OCI-LY7 (cell line): ENCODE measurements at regions not wholly inside any gene's neighbourhood (a gene's known extent, or its start where the extent isn't known, plus 50 kb on each side); places are given as distances from the start of the nearest gene placed in this dataset.

Experiments used
- BruUV-seq: library from RNA; stranded (reverse); fragments of 400-500 nt; replicated peaks from 2 replicates; lab custom pipeline; 2021; lab: Mats Ljungman, UMichigan
- CTCF ChIA-PET: fragments of 300-600 bp; sonication (Branson Sonifier 250); formaldehyde crosslinking; loops from one replicate; lab custom pipeline; 2022; ENCODE audit warnings: antibody characterized with exemption; ENCODE audit not compliant: unreplicated experiment; lab: Charles Lee
- POLR2A ChIA-PET: fragments of 300-600 bp; sonication (Branson Sonifier 250); formaldehyde crosslinking; loops from one replicate; lab custom pipeline; 2022; ENCODE audit warnings: antibody characterized with exemption; lab: Charles Lee
- DNase-seq: peaks from one replicate; pipeline ENCODE4 v3.0.0-alpha.2; 2015; ENCODE audit warnings: low spot score
- H2AFZ ChIP-seq: fragments of 200-600 bp; sonication (generic), shearing (Covaris generic); 2 replicates; pipeline ENCODE4 v1.6.1; 2014; ENCODE audit warnings: mild to moderate bottlenecking, antibody characterized with exemption, low read length, moderate library complexity
- H3K27ac ChIP-seq: fragments of 200-600 bp; sonication (generic); 2 replicates; pipeline ENCODE4 v1.5.1; 2014; ENCODE audit warnings: mixed run types, low read depth, mild to moderate bottlenecking, moderate library complexity, low read length, inconsistent platforms; ENCODE audit not compliant: poor library complexity, severe bottlenecking
- H3K36me3 ChIP-seq: fragments of 200-600 bp; sonication (generic); 2 replicates; pipeline ENCODE4 v1.6.1; 2014; ENCODE audit warnings: mild to moderate bottlenecking, antibody characterized with exemption, low read length, moderate library complexity, mixed read lengths; ENCODE audit not compliant: insufficient read depth
- H3K4me1 ChIP-seq: fragments of 200-600 bp; sonication (generic); 2 replicates; pipeline ENCODE4 v1.5.1; 2014; ENCODE audit warnings: mild to moderate bottlenecking, low read length; ENCODE audit not compliant: insufficient read depth, poor library complexity, severe bottlenecking
- H3K4me2 ChIP-seq: fragments of 200-600 bp; sonication (generic); 2 replicates; pipeline ENCODE4 v1.6.1; 2014; ENCODE audit warnings: mild to moderate bottlenecking, low read length
- H3K4me3 ChIP-seq: fragments of 200-600 bp; sonication (generic); 2 replicates; pipeline ENCODE4 v1.5.1; 2014; ENCODE audit warnings: mild to moderate bottlenecking, low read depth, low read length; ENCODE audit not compliant: poor library complexity, severe bottlenecking
- H3K79me2 ChIP-seq: fragments of 200-600 bp; sonication (generic); 2 replicates; pipeline ENCODE4 v1.6.1; 2016; ENCODE audit warnings: low read depth, mild to moderate bottlenecking, low read length, moderate library complexity, mixed read lengths; ENCODE audit not compliant: insufficient read depth
- H3K9me2 ChIP-seq: fragments of 200-600 bp; sonication (generic); 2 replicates; pipeline ENCODE4 v1.6.1; 2016; ENCODE audit warnings: mild to moderate bottlenecking, low read length, mixed read lengths; ENCODE audit not compliant: insufficient read depth
- H3K9me3 ChIP-seq: fragments of 200-600 bp; sonication (generic); 2 replicates; pipeline ENCODE4 v1.6.1; 2014; ENCODE audit warnings: mild to moderate bottlenecking, mixed run types, low read length, mixed read lengths
- H4K20me1 ChIP-seq: fragments of 200-600 bp; sonication (generic); 2 replicates; pipeline ENCODE4 v1.6.1; 2014; ENCODE audit warnings: mild to moderate bottlenecking, antibody characterized with exemption, low read length, moderate library complexity, mixed read lengths; ENCODE audit not compliant: insufficient read depth
- CTCF ChIP-seq: fragments of 200-600 bp; sonication (generic); conservative IDR thresholded peaks from 2 replicates; pipeline ENCODE4 v1.5.1; 2014; ENCODE audit warnings: mild to moderate bottlenecking, antibody characterized with exemption, low read length, moderate library complexity, mixed read lengths
- EZH2phosphoT487 ChIP-seq: fragments of 200-600 bp; sonication (generic); IDR thresholded peaks from 2 replicates; pipeline ENCODE4 v1.6.1; 2018; ENCODE audit warnings: low read depth, borderline replicate concordance, mild to moderate bottlenecking, mixed run types, antibody characterized with exemption, low read length, moderate library complexity, mixed read lengths
- intact Hi-C: fragments of 100-400 bp; cut with micrococcal nuclease; formaldehyde crosslinking; loops from one replicate; pipeline ENCODE4 v1.10.0; 2022; ENCODE audit not compliant: unreplicated experiment

GRCh38 chr4:17320046-17320445 lies 191.8 kb downstream of the QDPR start:
- TF ChIP-seq CTCF = no peak
- TF ChIP-seq EZH2phosphoT487 = no peak
- H3K9me3 ChIP-seq = no peaks in the 10 kb centered on the region; the same call in 1 of the 2 replicates
- no peak for DNase-seq
- H4K20me1 ChIP-seq = no peaks in the 10 kb centered on the region
- intact Hi-C loops = loop anchor here (5.0 kb wide), 1 partner anchor 1028 kb away; no protein-coding TSS in a partner anchor
- peaks cover 8% of the 10 kb centered on the region for H3K4me1 ChIP-seq
- no peak overlapping the region for H2AFZ ChIP-seq
- H3K36me3 ChIP-seq = no peaks in the 10 kb centered on the region
- no peak overlapping the region for H3K27ac ChIP-seq
- no peaks in the 10 kb centered on the region for H3K9me2 ChIP-seq
- no peak overlapping the region for H3K4me2 ChIP-seq
- H3K79me2 ChIP-seq = no peaks in the 10 kb centered on the region
- H3K4me3 ChIP-seq = no peak overlapping the region
- BruUV-seq = no TSS peak
- ChIA-PET CTCF (no interaction called here), POLR2A (interaction anchor here (1.0 to 3.0 kb wide), 4 partner anchors 8 to 47 kb away, joined by 3 to 10 read pairs (median 4); no protein-coding TSS in a partner anchor)

DNA sequence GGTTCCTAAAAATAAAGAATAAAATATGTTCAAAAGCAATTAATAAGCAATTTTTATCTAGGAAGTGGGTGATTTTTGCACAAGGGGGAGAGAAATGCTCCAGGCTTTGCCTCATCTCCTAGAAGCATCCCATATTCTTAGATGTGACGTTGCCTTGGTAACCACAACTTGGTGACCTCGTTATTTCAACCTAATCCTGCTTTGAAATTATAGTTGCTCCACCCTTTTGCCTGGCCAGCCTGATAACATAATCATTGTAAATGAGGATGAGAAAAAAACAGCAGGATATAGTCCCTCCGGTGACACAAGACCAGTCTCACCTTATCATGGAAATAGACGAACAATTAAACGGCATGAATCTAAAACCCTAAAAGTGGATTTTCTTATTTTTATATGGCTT lies 194.4 kb downstream of the QDPR start:
- H3K4me2 ChIP-seq = no peak overlapping the region
- no peak overlapping the region for H3K4me3 ChIP-seq
- BruUV-seq = no TSS peak
- no peaks in the 10 kb centered on the region; the same call in 1 of the 2 replicates for H3K9me3 ChIP-seq
- TF ChIP-seq CTCF (no peak), EZH2phosphoT487 (no peak)
- H3K27ac ChIP-seq = no peak overlapping the region
- no peaks in the 10 kb centered on the region for H3K79me2 ChIP-seq
- DNase-seq = no peak
- no peaks in the 10 kb centered on the region for H3K9me2 ChIP-seq
- ChIA-PET CTCF (no interaction called here), POLR2A (interaction anchor here (0.9 to 3.0 kb wide), 2 partner anchors 11 to 20 kb away, joined by 3 to 10 read pairs; no protein-coding TSS in a partner anchor)
- intact Hi-C loops = no loop called here
- H4K20me1 ChIP-seq = no peaks in the 10 kb centered on the region
- H2AFZ ChIP-seq = no peak overlapping the region
- no peaks in the 10 kb centered on the region for H3K4me1 ChIP-seq
- no peaks in the 10 kb centered on the region for H3K36me3 ChIP-seq

DNA sequence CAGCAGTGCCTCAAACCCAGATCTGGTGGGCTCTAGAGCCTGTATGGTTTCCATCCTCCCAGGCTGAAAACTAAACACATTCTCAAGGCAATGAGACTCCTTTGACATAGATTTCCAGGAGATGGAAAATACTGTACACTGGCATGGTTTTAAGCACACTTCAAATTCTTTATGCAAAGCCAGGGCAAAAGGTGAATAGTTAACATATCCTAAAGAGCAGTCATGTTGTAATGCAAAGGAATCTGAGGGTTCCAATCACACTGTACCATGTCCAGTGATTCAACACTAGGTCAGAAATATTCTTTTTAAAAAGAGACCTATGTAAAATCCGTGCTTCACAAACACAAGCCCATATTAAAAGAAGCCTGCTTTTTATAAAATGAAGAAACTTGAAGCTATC lies 195.3 kb downstream of the QDPR start:
- Histone ChIP-seq H3K4me3 (no peak overlapping the region), H2AFZ (no peak overlapping the region), H3K4me1 (peaks cover 5% of the 10 kb centered on the region), H3K4me2 (no peak overlapping the region), H4K20me1 (no peaks in the 10 kb centered on the region), H3K27ac (no peak overlapping the region), H3K36me3 (no peaks in the 10 kb centered on the region), H3K9me3 (no peaks in the 10 kb centered on the region; the same call in 1 of the 2 replicates), H3K9me2 (no peaks in the 10 kb centered on the region), H3K79me2 (no peaks in the 10 kb centered on the region)
- CTCF ChIA-PET = no interaction called here
- no peak for TF ChIP-seq CTCF
- TF ChIP-seq EZH2phosphoT487 = no peak
- no TSS peak for BruUV-seq
- DNase-seq = no peak
- POLR2A ChIA-PET = no interaction called here
- intact Hi-C loops = no loop called here
